Keratinocyte (primary cell): ENCODE measurements at regions not wholly inside any gene's neighbourhood (a gene's known extent, or its start where the extent isn't known, plus 50 kb on each side); places are given as distances from the start of the nearest gene placed in this dataset.

ENCODE experiments used
- DNase-seq: peaks from one replicate; pipeline ENCODE4 v3.0.0-alpha.2; 2011; ENCODE audit warnings: low read depth, missing footprints, low spot score
- FAIRE-seq: peaks from 2 replicates; lab custom pipeline; 2011; peaks lifted over from hg19 to GRCh38; lab: Jason Lieb, UNC
- H2AFZ ChIP-seq: 2 replicates; pipeline ENCODE4 v1.6.0; 2012; ENCODE audit warnings: low read length, control low read depth, inconsistent platforms; ENCODE audit not compliant: control insufficient read depth
- H3K27ac ChIP-seq: 2 replicates; pipeline ENCODE4 v1.5.1; 2011; ENCODE audit warnings: low read length; ENCODE audit not compliant: control insufficient read depth, insufficient read depth
- H3K27me3 ChIP-seq: 3 replicates; pipeline ENCODE4 v1.6.0; 2011; ENCODE audit warnings: low read length; ENCODE audit not compliant: control insufficient read depth, insufficient read depth; ENCODE audit errors: extremely low read depth
- H3K36me3 ChIP-seq, 2 experiments: 2 replicates in 1 of 2; 3 replicates in 1 of 2; pipeline ENCODE4 v1.5.1; 2011; ENCODE audit warnings: low read length in 2 of 2, mild to moderate bottlenecking in 1 of 2; ENCODE audit not compliant: control insufficient read depth in 2 of 2, insufficient read depth in 2 of 2; ENCODE audit errors: extremely low read depth in 1 of 2
- H3K4me1 ChIP-seq: 3 replicates; pipeline ENCODE4 v1.5.1; 2011; ENCODE audit warnings: low read length; ENCODE audit not compliant: control insufficient read depth, insufficient read depth; ENCODE audit errors: extremely low read depth
- H3K4me2 ChIP-seq: 3 replicates; pipeline ENCODE4 v1.6.0; 2011; ENCODE audit warnings: low read depth, low read length; ENCODE audit not compliant: control insufficient read depth, insufficient read depth; ENCODE audit errors: extremely low read depth
- H3K4me3 ChIP-seq, 3 experiments: fragments of 200-600 bp in 1 of 3; sonication (generic) in 1 of 3; 2 replicates in 2 of 3; 3 replicates in 1 of 3; pipeline ENCODE4 v1.5.1; 2011 to 2016; ENCODE audit warnings: low read length in 3 of 3, mild to moderate bottlenecking in 3 of 3, control low read depth in 2 of 3, inconsistent platforms in 1 of 3, low read depth in 1 of 3, mixed read lengths in 1 of 3, mixed run types in 1 of 3, moderate library complexity in 1 of 3; ENCODE audit not compliant: control insufficient read depth in 2 of 3, insufficient read depth in 2 of 3; ENCODE audit errors: extremely low read depth in 1 of 3
- H3K79me2 ChIP-seq: 2 replicates; pipeline ENCODE4 v1.6.0; 2012; ENCODE audit warnings: low read length; ENCODE audit not compliant: control insufficient read depth, insufficient read depth
- H3K9ac ChIP-seq: 3 replicates; pipeline ENCODE4 v1.6.0; 2011; ENCODE audit warnings: low read length; ENCODE audit not compliant: control insufficient read depth, insufficient read depth; ENCODE audit errors: extremely low read depth
- H3K9me1 ChIP-seq: 3 replicates; pipeline ENCODE4 v1.6.0; 2011; ENCODE audit warnings: low read length; ENCODE audit not compliant: control insufficient read depth, insufficient read depth; ENCODE audit errors: extremely low read depth
- H3K9me3 ChIP-seq: 2 replicates; pipeline ENCODE4 v1.5.1; 2012; ENCODE audit warnings: low read depth, low read length; ENCODE audit not compliant: control insufficient read depth
- H4K20me1 ChIP-seq: 3 replicates; pipeline ENCODE4 v1.6.0; 2011; ENCODE audit warnings: low read length; ENCODE audit not compliant: control insufficient read depth, insufficient read depth; ENCODE audit errors: extremely low read depth
- EZH2 ChIP-seq: IDR thresholded peaks from one replicate; pipeline ENCODE4 v1.6.1; 2012; ENCODE audit warnings: inconsistent platforms, mild to moderate bottlenecking, low read length, moderate library complexity
- dilution Hi-C: fragments of 300-500 bp; cut with MboI; formaldehyde crosslinking; loops from one replicate; pipeline ENCODE4 v1.7.0; 2020; ENCODE audit warnings: low sequenced_read_pairs; ENCODE audit not compliant: extremely low pct_ligation_motif_present
- TF ChIP-seq, protein P1 (sequence below), 3 experiments: IDR thresholded peaks in 1 of 3; conservative IDR thresholded peaks in 1 of 3; optimal IDR thresholded peaks in 1 of 3; 2 replicates in 2 of 3; 3 replicates in 1 of 3; pipeline versions ENCODE3 to v1.5.1; 2011; ENCODE audit warnings: low read length in 3 of 3, mild to moderate bottlenecking in 3 of 3, moderate library complexity in 2 of 3, control low read depth in 1 of 3, inconsistent platforms in 1 of 3; ENCODE audit not compliant: insufficient read depth in 2 of 3; ENCODE audit errors: extremely low read depth in 1 of 3

DNA sequence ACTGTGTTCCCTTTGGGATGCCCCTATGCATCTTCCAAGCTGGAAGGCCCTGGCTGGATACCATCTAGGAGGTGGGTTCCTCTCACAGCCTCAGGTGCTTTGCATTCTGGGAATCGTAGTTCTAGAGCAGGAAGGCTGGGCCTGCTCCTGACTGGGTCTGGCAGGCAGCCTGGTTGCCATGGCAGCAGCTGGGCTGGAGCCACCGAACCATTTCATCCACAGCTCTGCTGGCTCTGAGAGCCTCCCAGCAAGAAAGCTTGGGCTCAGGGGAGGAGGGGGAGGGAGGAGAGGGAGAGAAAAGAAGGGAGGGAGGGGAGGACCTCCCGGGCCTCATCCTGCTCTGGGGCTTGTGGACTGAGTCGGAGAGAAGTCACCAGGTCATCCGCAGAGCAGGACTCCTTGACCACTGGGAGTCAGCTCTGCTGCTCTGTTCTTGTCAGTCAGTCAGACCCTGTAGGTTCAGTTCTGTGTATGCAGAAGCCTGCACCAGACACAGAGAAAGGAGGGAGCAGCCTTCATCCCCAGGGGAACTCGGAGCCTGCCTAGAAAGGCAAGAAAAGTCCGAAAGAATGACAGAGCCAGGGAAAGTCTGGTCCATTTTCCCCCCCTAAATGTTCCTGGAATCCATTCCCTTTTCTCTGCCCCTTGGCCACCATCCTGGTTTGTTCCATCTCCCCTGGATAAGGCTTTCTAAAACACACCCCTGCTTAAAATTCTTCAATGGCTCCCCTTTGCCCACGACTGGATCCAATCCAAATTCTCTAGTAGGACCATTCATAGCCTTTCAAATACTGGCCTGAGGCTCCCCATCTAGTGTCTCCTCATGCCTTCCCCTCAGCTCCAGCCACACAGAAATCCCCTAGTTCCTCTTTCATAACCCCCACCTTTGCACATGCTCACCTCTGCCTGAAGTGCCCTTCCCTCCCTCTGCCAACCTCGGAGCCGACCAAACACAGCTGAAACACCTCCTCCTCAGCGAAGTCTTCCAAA lies 65.4 kb upstream of the ARAP3 start:
- H3K9me3 ChIP-seq, result no peaks in the 10 kb centered on the region
- TF ChIP-seq EZH2, result no peak
- TF ChIP-seq, protein P1, sequence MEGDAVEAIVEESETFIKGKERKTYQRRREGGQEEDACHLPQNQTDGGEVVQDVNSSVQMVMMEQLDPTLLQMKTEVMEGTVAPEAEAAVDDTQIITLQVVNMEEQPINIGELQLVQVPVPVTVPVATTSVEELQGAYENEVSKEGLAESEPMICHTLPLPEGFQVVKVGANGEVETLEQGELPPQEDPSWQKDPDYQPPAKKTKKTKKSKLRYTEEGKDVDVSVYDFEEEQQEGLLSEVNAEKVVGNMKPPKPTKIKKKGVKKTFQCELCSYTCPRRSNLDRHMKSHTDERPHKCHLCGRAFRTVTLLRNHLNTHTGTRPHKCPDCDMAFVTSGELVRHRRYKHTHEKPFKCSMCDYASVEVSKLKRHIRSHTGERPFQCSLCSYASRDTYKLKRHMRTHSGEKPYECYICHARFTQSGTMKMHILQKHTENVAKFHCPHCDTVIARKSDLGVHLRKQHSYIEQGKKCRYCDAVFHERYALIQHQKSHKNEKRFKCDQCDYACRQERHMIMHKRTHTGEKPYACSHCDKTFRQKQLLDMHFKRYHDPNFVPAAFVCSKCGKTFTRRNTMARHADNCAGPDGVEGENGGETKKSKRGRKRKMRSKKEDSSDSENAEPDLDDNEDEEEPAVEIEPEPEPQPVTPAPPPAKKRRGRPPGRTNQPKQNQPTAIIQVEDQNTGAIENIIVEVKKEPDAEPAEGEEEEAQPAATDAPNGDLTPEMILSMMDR (optimal IDR thresholded peaks at IDR 0.05 in 1 of 3, IDR thresholded peaks at IDR 0.05 in 1 of 3, conservative IDR thresholded peaks at IDR 0.05 in 1 of 3; ENCODE audit: extremely low read depth in 1 of 3, insufficient read depth in 2 of 3, low read length in 3 of 3), result no peak
- FAIRE-seq (no peak), DNase-seq (no peak)
- no peak overlapping the region for H3K4me2 ChIP-seq
- H3K9ac ChIP-seq, result no peak overlapping the region
- peaks cover 35% of the 10 kb centered on the region for H3K27me3 ChIP-seq
- no peak overlapping the region for H3K27ac ChIP-seq
- H3K4me1 ChIP-seq, result no peaks in the 10 kb centered on the region
- H3K4me3 ChIP-seq, result no peak overlapping the region
- H3K79me2 ChIP-seq, result no peaks in the 10 kb centered on the region
- H4K20me1 ChIP-seq, result peaks cover 3% of the 10 kb centered on the region
- no peaks in the 10 kb centered on the region for H3K9me1 ChIP-seq
- H2AFZ ChIP-seq, result no peak overlapping the region
- dilution Hi-C loops, result no loop called here
- H3K36me3 ChIP-seq, result no peaks in the 10 kb centered on the region

DNA sequence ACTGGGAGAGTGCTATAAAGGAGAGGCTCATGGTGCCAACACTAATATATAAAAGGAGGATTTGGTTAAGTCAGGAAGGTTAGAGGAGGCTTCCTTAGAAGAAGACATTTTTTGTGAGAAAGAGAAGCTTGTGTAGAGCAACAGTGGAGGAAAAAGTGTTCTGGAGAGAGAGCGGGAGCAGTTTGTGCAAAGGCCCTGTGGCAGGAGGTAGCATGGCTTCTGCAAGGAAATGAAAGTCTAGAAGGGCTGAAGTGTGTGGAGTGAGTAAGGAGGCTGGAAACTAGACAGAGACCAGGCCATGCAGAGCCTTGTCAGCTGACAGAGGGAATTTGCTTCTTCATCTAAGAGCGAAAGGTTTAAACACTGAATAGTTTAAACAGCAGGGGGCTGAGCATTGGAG lies 64.4 kb upstream of the ARAP3 start:
- H4K20me1 ChIP-seq, result peaks cover 3% of the 10 kb centered on the region
- no peak for TF ChIP-seq EZH2
- TF ChIP-seq, protein P1 (optimal IDR thresholded peaks at IDR 0.05 in 1 of 3, IDR thresholded peaks at IDR 0.05 in 1 of 3, conservative IDR thresholded peaks at IDR 0.05 in 1 of 3; ENCODE audit: extremely low read depth in 1 of 3, insufficient read depth in 2 of 3, low read length in 3 of 3), result no peak
- H2AFZ ChIP-seq, result no peak overlapping the region
- H3K27ac ChIP-seq, result no peak overlapping the region
- no peaks in the 10 kb centered on the region for H3K9me1 ChIP-seq
- no peak overlapping the region for H3K4me2 ChIP-seq
- H3K27me3 ChIP-seq, result peaks cover 31% of the 10 kb centered on the region
- FAIRE-seq (no peak), DNase-seq (no peak)
- H3K4me1 ChIP-seq, result no peaks in the 10 kb centered on the region
- no peaks in the 10 kb centered on the region for H3K79me2 ChIP-seq
- no peaks in the 10 kb centered on the region for H3K9me3 ChIP-seq
- no peak overlapping the region for H3K9ac ChIP-seq
- no peak overlapping the region for H3K4me3 ChIP-seq
- H3K36me3 ChIP-seq, result no peaks in the 10 kb centered on the region
- dilution Hi-C loops, result no loop called here
